Progenitor cell of endocrine pancreas (in vitro differentiated cells): ENCODE measurements at regions not wholly inside any gene's neighbourhood (a gene's known extent, or its start where the extent isn't known, plus 50 kb on each side); places are given as distances from the start of the nearest gene placed in this dataset.

Experiments
- DNase-seq: peaks from one replicate; pipeline ENCODE4 v3.0.0; 2021; ENCODE audit warnings: low spot score; ENCODE audit not compliant: unreplicated experiment
- H3K27ac Mint-ChIP-seq: 2 replicates; pipeline ENCODE4 v1.8.0; 2021; ENCODE audit warnings: mild to moderate bottlenecking, moderate library complexity, mixed read lengths
- H3K27me3 Mint-ChIP-seq: 2 replicates; pipeline ENCODE4 v1.8.0; 2021; ENCODE audit warnings: mixed read lengths
- H3K36me3 Mint-ChIP-seq: 2 replicates; pipeline ENCODE4 v1.8.0; 2022; ENCODE audit warnings: mixed read lengths; ENCODE audit not compliant: insufficient read depth
- H3K4me1 Mint-ChIP-seq: 2 replicates; pipeline ENCODE4 v1.8.0; 2021; ENCODE audit warnings: low read depth, mixed read lengths
- H3K4me3 Mint-ChIP-seq: 2 replicates; pipeline ENCODE4 v1.8.0; 2021; ENCODE audit warnings: low read depth, mild to moderate bottlenecking, moderate library complexity, mixed read lengths
- H3K9me3 Mint-ChIP-seq: 2 replicates; pipeline ENCODE4 v1.8.0; 2021; ENCODE audit warnings: low read depth, mixed read lengths
- CTCF ChIP-seq: fragments of 200-600 bp; sonication (generic); IDR thresholded peaks from one replicate; pipeline ENCODE4 v1.5.0; 2021; ENCODE audit warnings: antibody characterized with exemption, mild to moderate bottlenecking; ENCODE audit not compliant: unreplicated experiment

DNA sequence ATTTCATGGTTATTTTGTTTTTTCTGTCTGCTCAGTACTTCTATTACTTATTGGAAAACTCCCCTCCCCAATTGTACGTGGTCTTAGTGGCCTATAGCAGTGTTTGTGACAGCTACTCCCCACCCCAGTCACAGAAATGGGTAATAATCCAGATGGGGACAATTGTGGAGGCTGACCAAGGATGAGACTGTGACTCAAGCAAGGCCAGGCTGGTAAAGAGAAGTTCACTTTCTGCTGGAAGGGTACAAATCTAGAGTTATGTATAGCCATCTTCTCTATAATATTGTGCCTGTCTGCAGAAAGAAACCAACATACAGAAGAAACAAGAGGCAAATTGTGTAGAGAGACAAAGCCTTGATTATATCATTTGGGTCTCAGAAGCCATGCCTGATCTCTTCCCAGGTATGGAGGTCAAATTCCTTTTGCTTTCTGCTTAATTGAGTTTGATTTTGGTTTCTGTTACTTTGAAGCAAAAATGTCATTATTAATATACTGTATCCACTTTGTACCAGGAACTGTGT lies 270.4 kb downstream of the HLX start:
- no peaks in the 10 kb centered on the region for H3K27me3 Mint-ChIP-seq
- no peak for TF ChIP-seq CTCF
- H3K9me3 Mint-ChIP-seq: peaks cover 8% of the 10 kb centered on the region
- no peak overlapping the region for H3K27ac Mint-ChIP-seq
- H3K4me1 Mint-ChIP-seq: no peaks in the 10 kb centered on the region
- DNase-seq: no peak
- H3K4me3 Mint-ChIP-seq: no peak overlapping the region
- H3K36me3 Mint-ChIP-seq: no peaks in the 10 kb centered on the region

- no peaks in the 10 kb centered on the region for H3K36me3 Mint-ChIP-seq
- no peak overlapping the region for H3K4me3 Mint-ChIP-seq
- no peak overlapping the region for H3K27ac Mint-ChIP-seq
Observed at GRCh38 chr1:221150996-221151395, 271.8 kb downstream of the HLX start.

GRCh38 chr1:221154932-221155331 lies 275.7 kb downstream of the HLX start:
- no peak for TF ChIP-seq CTCF

More at GRCh38 chr1:221150996-221151395, 271.8 kb downstream of the HLX start:
- H3K9me3 Mint-ChIP-seq: peaks cover 8% of the 10 kb centered on the region
- no peaks in the 10 kb centered on the region for H3K27me3 Mint-ChIP-seq
- no peak for TF ChIP-seq CTCF
- no peaks in the 10 kb centered on the region for H3K4me1 Mint-ChIP-seq
- DNase-seq: no peak

DNA sequence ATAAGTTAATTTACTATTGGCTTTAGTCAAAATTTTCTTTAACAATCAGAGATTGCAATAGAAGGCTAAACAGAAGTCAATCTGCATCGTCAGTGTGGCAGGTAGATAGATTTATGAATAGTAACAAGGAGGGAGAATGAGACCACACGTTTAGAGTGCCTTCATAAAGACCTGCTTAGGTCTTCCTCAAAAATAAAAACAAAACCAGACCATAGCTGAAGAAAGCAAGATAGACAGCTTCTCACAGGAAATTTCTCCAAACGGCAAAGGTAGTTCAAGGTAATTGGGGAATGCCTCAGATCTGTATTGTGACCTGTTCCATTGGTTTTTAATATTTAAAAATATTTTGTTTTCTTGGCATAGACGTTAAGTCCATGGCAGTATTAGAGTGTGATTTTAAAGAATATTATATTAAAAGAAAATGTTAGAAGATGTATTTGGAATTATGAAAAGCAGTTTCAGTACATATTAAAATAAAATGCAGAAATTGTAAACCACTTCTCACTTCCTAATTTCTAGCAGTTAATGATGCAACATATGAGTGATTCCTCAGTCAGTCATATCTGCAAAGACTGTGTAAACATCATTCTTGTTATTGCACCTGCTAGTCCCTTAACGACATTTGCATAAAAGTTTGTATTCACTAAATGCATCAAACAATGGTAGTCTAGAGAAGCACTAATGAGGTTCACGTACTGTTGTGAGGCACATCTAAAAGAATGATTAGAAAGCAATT lies 278.0 kb downstream of the HLX start:
- no peak overlapping the region for H3K4me3 Mint-ChIP-seq
- no peak for TF ChIP-seq CTCF
- no peak overlapping the region for H3K27ac Mint-ChIP-seq
- H3K4me1 Mint-ChIP-seq: no peaks in the 10 kb centered on the region
- no peak for DNase-seq
- no peaks in the 10 kb centered on the region for H3K36me3 Mint-ChIP-seq
- no peaks in the 10 kb centered on the region for H3K9me3 Mint-ChIP-seq
- H3K27me3 Mint-ChIP-seq: no peaks in the 10 kb centered on the region

More at GRCh38 chr1:221154932-221155331, 275.7 kb downstream of the HLX start:
- H3K9me3 Mint-ChIP-seq: peaks cover 3% of the 10 kb centered on the region
- H3K27me3 Mint-ChIP-seq: no peaks in the 10 kb centered on the region
- DNase-seq: no peak
- no peak overlapping the region for H3K27ac Mint-ChIP-seq
- no peaks in the 10 kb centered on the region for H3K36me3 Mint-ChIP-seq
- H3K4me3 Mint-ChIP-seq: no peak overlapping the region
- H3K4me1 Mint-ChIP-seq: no peaks in the 10 kb centered on the region

GRCh38 chr1:221159608-221160007 lies 280.4 kb downstream of the HLX start:
- Mint-ChIP-seq H3K27me3 (no peaks in the 10 kb centered on the region), H3K9me3 (no peaks in the 10 kb centered on the region), H3K4me1 (no peaks in the 10 kb centered on the region), H3K36me3 (no peaks in the 10 kb centered on the region), H3K27ac (no peak overlapping the region), H3K4me3 (no peak overlapping the region)
- no peak for DNase-seq
- TF ChIP-seq CTCF: no peak
